Fibroblast of pulmonary artery (primary cell): ENCODE measurements at regions not wholly inside any gene's neighbourhood (a gene's known extent, or its start where the extent isn't known, plus 50 kb on each side); places are given as distances from the start of the nearest gene placed in this dataset.

Experiments used
- DNase-seq: peaks from one replicate; pipeline ENCODE4 v3.0.0-alpha.2; 2010; ENCODE audit warnings: low read depth
- H3K4me3 ChIP-seq: replicated peaks from 2 replicates; pipeline ENCODE4 v1.5.1; 2011; ENCODE audit warnings: low read depth, mild to moderate bottlenecking, control low read depth, low read length, moderate library complexity
- TF ChIP-seq, protein P1 (sequence below): IDR thresholded peaks from 2 replicates; pipeline ENCODE4 v1.5.1; 2011; ENCODE audit warnings: mild to moderate bottlenecking, control low read depth, low read length, inconsistent platforms; ENCODE audit errors: missing control alignments

DNA sequence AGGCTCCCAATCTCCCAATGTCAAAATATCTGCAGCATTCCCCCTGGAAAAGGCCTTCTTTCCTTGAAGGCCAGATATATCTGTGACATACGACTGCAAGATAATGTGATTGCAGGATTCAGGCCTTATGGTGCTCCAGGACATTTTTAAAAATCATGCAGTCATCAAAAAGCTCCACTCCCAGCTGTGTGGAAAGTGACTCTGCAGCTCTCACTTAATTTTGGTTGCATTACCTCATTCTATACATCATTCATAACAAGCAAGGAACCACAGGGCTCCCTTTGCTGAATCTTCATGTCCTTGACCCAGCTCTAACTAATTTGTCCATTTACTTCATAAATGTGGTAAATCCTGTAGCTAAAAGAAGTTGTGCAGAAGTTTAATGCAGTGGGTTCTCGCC is 386.2 kb upstream of the SLC30A5 start:
- H3K4me3 ChIP-seq, result no peak overlapping the region
- DNase-seq, result no peak
- TF ChIP-seq, protein P1, sequence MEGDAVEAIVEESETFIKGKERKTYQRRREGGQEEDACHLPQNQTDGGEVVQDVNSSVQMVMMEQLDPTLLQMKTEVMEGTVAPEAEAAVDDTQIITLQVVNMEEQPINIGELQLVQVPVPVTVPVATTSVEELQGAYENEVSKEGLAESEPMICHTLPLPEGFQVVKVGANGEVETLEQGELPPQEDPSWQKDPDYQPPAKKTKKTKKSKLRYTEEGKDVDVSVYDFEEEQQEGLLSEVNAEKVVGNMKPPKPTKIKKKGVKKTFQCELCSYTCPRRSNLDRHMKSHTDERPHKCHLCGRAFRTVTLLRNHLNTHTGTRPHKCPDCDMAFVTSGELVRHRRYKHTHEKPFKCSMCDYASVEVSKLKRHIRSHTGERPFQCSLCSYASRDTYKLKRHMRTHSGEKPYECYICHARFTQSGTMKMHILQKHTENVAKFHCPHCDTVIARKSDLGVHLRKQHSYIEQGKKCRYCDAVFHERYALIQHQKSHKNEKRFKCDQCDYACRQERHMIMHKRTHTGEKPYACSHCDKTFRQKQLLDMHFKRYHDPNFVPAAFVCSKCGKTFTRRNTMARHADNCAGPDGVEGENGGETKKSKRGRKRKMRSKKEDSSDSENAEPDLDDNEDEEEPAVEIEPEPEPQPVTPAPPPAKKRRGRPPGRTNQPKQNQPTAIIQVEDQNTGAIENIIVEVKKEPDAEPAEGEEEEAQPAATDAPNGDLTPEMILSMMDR, result no peak

DNA sequence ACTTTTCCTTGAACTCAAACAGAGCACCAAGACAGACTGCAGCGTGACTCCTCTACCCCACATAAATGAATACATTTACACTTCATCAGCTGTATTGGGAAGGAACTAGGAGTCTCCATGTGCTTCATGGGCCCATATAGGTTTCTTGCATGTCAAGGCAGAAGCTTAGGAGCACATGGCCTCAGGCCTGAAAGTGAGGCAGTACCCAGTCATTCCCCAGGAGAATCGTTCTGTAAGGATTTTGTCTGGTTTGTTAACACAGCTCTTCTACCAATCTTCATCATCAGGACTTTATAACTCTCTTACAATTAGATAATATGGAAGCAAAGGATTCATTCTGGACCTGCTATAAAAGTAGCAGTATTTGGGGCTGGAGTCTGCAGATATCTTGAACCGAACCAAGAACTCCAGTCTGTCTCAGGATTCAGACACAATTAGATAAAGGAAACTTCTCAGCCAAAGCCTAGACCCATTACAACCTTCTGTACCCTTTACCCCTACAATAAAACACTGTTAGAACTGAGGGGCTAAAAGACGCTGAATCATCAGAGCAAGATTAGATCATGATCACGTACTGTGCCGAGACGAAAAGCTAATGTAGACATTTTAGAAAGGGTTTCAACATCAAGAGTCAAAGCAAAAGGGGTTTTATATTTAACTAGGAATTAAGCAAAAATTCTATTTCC is 385.5 kb upstream of the SLC30A5 start:
- TF ChIP-seq, protein P1, result no peak
- no peak for DNase-seq
- H3K4me3 ChIP-seq, result no peak overlapping the region

DNA sequence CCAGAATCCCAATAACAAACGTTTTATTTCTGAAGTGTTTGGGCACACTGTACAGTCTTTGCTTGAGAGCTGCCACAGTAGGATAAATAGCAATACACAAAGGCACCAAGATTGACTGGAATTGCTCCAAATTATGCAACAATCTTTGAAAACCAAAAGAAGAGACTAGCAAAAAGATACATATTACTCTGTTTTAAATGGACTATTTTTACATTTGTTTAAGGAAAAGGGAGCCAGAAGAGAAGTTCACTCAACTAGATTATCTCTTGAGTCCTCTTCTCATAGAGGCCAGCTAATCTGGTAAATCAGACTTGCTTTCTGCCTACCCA is 385.0 kb upstream of the SLC30A5 start:
- TF ChIP-seq, protein P1, result no peak
- H3K4me3 ChIP-seq, result no peak overlapping the region
- no peak for DNase-seq

DNA sequence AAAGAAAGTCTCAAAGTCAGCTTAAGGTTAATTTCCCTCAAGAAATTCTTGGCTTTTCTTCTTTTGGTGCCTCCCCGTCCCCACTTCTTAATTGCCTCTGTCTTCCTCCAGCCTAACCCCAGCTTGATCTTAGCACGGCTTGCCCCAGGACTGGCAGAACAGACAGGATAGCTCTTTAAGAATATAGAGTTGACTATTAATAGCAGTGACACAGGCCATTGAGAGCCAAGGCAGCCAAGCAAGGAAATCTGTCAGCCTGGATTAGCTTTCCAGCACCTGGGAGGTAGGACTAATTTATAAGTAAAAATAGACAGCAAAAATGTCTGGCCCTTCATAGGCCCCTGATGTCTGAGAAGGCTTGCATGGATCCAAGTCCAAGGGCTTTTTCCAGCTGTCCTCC is 384.6 kb upstream of the SLC30A5 start:
- TF ChIP-seq, protein P1, result no peak
- DNase-seq, result no peak
- H3K4me3 ChIP-seq, result no peak overlapping the region

DNA sequence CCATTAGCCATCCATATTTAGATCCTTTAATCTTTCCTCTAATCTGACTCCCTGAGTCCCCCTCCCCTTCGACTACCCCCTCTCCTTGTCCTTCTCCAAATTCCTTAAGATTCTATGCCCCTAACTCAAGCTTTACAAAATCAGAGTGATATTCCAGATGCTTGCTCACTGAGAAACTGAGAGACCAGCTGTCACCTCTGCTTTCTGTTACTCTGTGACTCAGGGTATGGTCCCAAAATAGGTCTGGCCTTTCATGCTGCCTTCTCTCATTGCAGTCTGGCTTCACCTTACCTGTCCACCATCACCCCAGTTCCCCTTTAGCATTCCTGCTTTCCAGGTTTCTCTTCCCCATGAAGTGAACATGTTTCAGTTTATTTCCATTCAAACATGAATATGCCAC is 383.3 kb upstream of the SLC30A5 start:
- TF ChIP-seq, protein P1, result no peak
- H3K4me3 ChIP-seq, result no peak overlapping the region
- DNase-seq, result no peak

DNA sequence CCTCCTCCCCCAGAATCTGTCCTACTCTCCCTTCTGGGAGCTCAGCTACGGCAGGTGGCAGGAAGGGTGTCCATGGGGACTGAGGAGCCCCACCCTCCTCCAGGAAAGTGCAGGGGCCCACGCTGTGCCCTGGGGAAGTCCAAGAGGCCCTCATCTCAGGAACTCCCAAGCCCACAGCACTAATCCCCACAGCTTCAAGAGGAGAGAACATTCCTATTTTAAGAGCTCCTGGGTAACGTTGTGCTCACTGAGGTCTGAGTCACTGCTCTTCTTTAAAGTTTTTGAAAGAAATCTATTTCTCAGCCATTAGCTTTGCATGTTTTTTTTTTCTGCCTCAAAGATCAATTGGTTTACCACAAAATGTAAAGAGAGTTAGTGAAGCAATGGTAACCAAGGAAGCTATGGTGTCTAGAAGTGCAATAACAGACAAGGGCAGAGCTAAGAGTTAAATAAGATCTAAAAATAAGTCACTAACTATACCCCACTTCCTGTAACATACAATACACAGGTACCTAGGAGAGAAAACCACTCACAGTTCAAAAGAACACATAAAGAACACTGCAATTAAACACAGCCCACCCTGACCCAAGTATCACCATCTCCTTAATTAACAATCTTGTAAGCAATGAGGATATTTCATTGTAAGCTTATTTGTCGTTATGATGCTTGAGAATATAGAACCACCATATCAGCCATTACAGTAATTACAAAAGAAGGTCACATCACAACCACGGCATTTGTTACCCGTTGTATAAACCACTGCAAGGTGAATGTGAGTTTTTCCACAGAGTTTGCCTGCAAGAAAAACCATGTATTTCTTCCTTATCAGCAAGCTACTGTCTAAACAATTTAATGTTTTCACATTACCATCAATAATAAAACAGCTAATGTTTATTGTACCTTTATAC is 382.3 kb upstream of the SLC30A5 start:
- H3K4me3 ChIP-seq, result no peak overlapping the region
- DNase-seq, result no peak

More for the DNA sequence above, 382.3 kb upstream of the SLC30A5 start:
- TF ChIP-seq, protein P1, result no peak
